ENCODE measurements at regions not wholly inside any gene's neighbourhood (a gene's known extent, or its start where the extent isn't known, plus 50 kb on each side); places are given as distances from the start of the nearest gene placed in this dataset.

DNA sequence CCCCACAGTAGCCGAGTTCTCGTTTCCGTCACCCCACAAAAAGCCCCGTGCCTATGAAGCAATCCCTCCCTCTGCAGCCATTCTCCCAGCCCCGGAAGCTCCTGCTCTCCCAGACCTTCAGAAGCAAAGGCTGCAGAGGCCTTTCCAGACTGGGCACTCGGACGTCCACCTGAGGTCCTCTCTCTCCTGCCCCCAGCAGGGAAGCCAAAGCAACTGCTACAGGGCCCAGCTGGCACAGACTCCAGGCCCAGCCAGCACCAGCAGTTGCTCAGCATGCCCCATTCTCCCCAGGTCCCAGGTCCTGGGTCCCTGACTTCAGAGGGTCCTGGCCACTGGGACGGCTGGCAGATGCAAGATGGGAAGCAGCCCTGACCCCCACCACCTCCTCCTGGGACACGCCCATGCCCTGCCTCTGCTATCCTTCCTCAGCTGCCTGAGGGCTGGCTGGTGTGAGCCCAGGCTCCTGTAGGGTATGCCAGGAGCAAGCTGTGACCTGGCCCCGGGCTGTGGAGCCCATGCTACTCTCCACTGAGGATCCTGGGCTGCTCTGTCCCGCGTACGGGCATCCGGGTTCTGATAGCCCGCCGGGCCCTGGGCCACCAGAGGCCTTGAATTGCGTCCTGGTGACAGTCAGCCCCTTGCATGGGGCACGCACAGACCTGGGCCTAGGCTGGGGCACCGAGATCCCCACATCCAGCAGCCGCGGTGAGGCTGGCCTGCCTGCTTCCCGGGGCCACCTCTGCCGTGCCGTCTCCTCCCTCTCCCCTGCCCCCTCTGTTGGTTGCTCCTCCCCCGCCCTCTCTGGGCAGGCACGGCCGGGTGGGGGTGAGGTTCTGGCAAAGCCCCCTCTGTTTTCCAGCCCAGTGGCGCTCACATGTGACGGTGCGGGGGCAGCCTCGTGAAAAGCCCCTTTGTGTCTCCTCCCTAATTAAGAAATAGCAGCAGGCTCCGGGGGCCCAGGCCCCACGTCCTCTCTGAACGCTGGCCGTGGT, 1310.3 kb downstream of the BRD1 start:
- no peak for DNase-seq

DNA sequence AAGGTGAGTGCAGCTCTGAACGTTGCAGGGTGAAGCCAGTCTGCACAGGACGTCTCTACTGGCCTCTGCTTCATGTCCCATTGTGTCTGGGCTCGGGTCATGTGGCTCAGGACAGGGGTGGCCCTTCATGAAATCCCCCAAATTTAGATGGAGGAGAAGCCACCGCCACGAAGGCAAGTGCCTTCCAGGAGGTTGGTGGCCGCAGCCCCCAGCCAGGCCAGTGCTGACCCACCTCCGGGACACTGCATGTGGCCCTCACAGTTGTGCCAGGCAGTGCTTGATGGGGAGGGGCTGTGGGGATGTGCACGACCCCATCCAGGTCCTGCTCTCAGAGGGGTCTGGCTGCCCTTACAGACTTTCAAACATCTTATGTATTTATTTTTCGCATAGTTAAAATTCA, 1311.1 kb downstream of the BRD1 start:
- no peak for DNase-seq

DNA sequence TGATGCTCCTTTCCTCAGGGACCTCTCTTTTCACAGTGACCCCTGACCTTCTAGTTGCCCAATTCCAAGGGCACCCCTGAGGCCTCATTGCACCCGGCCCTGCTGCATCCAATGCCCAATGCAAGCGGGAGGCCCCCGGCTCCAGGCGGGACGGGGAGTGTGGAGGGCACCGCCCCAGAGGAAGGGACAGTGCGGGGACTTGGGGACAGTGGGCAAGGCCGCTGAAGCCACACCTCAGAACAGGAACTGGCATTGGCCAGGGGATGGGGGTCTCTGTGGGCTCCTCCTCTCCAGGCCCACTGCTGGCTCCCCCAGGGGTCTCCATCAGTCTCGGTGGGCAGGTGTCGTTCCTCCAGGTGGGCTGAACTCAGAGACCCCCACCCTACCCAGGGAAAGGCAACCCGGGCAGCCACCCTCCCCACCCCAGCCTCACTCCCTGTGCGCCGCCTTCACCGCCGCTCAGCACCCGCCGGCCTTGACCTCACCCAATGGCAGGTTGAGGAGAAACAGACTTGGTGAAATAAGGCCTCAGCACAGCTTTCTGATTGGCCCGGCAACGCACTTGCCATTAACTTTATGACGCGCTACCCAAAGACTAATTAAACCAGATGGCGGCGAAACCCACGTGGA, 1312.0 kb downstream of the BRD1 start:
- no peak for DNase-seq

DNA sequence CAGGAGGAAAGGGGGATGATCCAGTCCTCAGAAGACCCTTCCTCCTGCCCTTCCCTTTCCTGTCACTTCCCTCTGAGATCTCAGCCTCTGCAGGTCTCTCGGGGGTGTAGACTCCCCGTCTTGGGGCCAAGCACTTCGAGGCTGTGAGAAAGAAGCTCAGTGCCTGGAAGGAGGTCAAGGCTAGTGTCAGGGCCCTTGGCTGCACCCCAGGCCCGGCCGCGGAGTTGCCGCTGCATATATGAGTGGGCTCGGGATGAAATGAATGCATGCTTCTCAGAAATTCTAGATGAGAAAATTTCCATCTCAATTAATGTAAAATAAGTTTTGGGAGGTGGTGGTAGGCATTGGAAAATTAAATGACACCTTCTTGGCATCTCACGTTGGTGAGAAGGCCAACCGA, 1313.7 kb downstream of the BRD1 start:
- no peak for DNase-seq

DNA sequence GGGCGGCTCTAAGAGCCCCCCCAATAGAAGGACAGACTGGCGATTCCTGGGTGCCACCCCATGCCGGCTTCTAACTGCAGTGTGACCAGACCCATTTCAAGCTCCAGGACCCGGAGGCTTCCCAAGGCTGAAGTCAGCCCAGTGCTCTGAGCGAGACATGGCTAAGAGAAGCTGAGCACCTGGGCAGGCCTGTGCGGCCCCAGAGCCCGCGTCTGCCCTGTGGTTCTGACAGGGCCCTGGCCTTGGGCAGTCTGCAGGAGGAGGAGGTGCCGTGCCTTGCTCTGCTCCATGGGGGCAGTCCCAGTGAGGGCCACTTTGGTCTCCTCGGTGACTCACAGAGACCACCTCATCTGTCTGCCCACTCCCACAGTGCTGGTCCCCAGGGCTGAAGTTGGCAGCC, 1314.2 kb downstream of the BRD1 start:
- no peak for DNase-seq

DNA sequence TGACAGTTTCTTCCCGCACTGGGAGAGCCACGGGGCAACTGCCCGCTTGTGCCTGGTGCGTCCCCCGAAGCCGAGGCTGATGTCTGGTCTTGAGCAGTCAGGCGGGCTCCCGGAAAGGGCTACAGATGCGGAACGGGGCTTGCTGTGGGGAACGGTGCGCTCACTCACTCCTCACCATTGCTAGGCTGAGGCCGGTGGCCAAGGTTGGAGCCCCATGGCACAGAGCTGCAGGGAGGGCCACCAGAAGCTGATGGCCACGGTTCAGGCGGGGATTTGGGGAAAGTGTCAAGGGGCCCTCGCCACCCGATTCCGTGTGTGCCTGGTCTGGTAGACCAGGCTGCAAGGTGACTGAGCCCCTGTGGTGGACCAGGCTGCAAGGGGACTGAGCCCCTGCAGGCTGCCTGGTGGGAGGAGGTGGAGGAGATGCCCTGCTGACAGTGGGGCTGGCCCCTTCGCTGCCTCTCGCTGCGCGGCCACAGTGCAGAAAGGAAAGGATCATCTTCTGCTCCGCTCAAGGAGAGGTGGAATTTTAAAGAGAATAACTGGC, 1315.8 kb downstream of the BRD1 start:
- no peak for DNase-seq

DNA sequence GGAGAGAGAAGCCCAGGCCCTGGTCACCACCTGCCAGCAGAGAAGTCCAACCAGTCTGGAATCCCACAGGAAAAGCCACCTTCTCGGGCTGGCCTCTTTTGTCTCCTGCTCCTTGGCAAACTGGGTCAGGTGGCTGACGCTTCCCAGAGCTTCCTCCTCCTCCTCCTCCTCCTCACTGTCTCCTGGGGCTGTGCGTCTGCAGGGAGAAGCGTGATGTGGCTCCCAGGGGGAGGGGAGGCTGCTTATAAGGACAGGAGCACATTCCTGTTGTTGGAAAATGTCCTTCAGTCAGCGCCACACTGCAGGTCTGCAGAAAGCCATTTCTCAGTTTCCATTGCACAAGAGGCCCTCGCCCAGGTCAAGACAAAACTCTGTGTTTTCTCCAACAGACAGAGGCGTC, 1316.5 kb downstream of the BRD1 start:
- DNase-seq, result no peak

DNA sequence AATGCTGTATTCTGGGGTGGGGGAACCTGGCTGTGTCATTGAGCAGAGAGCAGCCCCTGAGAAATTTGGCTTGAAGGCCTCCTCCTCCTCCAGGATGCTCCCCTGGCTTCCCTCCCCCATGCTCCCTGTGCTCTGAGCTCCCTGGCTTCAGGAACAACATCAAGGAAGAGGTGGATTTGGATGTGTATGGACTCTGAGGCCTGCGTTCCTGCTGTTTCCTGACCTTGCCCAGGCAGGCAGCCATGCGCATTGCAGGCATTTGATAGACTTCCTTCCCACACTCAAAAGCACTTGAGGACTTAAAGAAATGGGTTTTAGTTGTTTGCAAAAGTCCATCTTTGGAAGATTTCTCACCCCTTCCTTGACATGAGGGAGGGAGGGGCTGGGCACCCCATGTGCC, 1317.1 kb downstream of the BRD1 start:
- DNase-seq, result no peak

DNA sequence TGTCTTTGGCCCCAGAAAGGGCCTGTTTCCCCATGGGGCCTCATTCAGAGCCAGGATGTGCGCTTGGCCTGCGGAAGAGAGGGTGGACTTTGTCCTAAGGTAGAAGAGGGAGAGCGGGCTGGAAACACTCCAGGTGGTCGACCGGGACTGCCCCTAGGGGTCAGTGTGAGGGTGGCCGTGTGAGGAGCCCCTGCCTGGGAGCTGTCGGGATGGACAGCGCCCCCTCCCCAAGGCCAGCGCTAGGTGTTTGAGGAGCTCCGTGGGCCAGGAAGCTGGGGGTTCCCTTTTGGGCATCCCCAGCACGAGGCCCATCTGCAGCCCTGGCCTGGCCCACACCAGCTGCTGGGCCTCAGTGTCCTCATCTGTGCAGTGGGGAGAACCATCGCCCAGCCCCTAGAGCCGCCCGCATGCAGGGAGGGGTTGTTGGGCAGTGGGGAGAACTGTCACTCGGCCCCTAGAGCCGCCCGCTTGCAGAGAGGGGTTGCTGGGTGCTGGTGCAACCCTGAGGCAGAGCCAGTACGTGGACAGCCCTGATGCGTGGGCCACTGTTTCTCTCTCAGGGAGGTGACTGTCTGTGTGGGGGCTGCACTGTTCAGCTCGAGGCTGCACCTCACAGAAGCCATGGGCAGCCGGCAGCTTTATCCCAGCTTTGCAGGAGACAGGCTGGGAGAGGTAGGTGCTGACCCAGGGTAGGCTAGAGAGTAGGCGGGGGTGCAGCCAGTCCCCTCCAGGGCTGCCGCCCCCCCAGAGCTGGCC, 1319.9 kb downstream of the BRD1 start:
- no peak for DNase-seq

DNA sequence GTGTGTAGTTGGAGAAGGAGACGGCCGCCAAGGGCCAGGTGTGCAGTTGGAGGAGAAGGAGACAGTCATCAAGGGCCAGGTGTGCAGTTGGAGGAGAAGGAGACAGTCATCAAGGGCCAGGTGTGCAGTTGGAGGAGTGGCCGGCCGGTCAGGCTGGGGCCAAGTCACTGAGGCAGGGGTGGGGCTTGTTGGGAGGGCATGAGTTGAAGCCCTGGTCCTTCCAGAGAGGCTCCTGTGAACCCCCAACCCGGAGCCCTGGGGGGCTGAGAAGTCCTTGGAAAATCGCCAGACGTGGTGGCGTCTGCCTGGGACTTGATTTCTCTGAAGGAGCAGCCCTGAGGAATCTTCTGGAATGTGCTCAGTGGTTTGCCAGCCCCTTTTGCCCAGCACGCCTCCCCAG, 1320.5 kb downstream of the BRD1 start:
- DNase-seq, result no peak

DNA sequence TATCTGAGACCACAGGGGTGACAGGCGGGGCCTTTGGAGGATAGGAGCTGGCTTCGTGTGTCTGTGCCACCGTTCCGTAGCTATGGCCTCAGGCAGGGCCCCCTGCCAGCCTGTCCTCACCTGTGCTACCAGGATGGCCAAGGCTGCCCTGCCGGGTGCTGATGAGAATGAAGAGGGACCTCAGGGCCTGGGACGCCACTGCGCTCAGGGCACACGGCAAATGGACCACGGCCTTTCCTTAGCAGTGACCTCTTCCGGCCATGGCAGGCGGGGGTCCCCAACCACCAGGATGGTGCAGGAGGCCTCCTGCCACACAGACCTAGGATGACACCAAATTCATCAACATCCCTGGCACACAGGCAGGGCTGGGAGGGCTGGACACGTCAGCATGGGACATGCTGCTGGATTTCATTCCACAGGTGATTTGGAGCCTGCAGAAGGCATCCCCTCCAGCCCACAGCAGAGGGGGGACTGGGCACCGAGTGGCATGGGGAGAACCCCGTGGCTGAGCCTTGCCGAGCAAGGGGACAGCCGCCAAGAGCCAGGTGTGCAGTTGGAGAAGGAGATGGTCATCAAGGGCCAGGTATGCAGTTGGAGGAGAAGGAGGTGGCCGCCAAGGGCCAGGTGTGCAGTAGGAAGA, 1321.0 kb downstream of the BRD1 start:
- no peak for DNase-seq

DNA sequence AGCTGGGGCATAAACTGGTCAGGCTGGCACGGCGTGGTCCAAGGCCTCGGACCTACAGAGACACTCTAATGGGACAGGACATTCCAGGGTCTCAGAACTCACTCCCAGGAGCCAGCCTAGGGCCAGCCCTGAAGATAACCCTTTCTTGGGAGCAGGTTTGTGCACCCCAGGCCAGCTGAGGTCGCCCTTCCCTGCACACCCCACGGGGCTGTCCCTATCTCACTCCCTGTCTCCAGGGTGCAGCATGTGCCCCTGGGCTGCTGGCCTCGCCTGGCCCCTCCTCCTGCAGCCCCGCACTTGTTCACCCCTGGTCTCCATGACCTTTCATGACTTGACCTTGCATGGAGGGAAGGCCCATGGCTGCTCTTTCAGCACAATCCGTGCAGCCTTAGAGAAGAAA, 1321.8 kb downstream of the BRD1 start:
- DNase-seq, result no peak

DNA sequence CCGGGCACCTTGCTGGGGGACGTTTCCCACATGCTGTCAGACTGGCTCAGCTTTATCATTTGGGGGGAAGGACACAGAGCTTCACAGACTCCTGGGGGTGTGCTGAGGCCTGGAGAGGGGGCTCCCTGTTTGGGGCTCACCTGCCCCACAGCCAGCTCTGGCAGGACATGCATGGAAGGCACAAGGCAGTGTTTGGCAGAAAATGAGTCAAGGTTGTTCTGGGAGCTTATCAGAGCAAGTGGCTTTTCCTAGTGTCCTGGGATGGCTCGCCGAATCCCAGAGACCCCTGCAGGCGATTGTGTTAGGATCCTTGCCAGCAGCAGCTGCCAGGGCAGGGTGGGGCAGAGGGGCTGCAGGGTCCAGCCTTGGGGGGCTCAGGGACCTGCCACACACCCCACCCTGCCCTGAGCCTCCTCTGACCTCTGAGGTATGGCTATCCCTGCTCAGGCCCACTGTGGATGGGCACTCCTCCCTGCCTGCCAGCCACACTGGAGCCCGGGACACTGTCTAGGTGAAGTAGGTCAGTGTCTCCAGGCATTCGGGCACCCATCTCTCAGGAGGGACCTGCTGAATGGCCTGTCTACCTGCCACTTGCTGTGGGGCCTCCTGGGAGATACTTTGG, 1323.0 kb downstream of the BRD1 start:
- DNase-seq, result no peak

DNA sequence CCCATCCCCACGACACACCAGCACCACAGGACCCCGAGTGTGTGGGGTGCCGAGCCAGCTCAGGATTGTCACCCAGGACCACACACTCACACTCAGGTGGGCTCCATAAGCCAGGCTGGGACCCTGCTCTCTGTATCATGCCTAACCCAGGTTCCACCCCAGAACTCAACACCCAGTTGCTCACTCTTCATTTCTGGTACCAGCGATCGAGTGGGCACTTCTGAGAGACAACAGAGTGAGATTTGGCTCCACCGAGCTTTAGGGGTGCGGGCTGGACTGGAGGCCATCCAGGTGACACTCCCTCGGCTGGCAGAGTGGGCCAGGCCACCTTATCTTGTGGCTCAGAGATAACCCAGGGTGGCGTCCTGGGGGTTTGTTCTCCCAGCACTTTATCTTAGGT, 1323.8 kb downstream of the BRD1 start:
- DNase-seq, result no peak

DNA sequence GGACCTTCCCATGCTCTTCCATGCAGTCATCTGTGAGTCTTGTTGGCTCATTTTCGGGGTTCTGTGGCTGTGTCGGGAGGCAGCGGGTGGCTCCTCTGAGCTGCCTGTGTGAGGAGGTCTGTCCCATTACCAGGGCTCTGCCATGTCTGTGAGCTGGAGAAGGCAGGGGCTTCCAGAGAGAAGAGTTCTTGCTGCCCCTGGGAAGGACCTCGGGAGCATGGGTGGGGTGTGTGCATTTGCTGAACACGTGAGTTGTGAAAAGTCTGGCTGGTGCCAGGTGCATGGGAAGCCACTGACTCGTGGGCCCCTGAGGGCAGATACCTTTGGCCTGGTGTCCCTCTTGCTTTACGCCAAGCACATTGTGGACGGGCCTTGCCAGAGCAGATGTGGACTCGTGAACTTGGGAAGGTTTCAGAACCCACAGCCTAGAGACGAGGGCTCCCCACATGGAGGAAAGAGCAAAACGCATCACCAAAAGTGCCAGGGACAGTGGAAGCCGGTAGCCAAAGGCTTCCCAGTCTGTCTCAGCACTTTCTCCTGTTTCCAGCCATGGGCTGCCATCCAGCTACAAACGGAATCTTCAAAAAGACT, 1324.5 kb downstream of the BRD1 start:
- no peak for DNase-seq

DNA sequence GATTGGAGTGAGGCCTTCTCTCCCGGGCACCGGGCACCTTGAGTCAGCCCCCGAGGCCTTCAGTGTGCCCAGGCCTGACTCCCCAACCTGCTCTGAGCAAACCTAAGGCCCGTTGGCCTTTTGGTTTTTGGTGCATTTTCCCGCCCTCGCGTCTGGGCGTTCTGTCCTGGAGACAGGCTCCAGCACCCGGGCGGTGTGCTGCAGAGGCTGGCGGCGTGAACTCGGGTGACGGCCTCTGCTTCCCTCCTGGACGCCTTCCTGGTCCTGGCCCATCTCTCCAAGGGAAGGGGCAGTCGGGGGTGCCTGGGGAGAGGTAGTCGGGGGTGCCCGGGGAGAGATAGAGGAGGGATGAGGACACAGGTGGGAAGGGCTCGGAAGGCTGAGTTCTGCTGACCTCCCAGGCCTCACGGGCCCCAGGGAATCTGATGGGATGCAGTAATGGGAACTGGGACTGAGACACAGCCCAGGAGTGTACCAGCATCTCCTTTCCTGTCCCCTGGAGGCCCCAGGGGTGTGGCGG, 1326.4 kb downstream of the BRD1 start:
- no peak for DNase-seq

DNA sequence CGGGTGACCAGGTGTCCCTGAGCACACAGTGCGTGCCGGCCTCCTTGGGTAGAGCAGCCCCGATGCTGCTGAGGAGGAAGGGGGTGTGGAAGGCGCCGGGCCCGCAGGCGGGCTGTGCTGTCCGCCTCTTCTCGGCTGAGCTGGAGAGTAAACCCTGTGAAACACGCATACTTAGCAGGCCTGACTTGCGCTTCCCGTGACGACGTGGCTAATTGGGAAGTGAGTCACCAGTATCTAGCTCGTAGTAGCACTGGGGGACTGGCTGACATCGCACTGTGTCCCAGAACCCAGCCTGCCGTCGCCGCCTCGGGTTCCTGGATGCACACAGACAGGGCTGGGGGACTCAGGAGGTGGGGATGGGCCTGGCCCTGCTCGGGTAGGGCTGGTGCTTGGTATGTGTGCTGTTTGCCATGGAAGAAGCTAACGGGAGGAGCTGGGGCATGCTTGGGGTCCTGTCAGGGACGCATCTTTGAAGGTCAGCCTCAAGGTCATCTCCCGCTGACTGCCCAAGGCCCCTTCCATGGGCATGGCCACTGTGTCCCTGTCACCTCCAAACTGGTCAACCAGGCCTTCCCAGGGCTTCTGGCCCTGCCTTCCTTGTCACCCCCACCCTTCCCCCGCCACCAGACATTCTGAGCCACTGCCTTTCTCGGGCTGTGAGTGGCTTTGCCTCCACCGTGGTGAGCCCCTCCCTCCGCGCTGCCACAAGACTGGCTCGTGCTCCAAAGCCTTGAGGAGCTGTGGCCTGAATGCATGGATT, 1327.0 kb downstream of the BRD1 start:
- DNase-seq, result no peak

DNA sequence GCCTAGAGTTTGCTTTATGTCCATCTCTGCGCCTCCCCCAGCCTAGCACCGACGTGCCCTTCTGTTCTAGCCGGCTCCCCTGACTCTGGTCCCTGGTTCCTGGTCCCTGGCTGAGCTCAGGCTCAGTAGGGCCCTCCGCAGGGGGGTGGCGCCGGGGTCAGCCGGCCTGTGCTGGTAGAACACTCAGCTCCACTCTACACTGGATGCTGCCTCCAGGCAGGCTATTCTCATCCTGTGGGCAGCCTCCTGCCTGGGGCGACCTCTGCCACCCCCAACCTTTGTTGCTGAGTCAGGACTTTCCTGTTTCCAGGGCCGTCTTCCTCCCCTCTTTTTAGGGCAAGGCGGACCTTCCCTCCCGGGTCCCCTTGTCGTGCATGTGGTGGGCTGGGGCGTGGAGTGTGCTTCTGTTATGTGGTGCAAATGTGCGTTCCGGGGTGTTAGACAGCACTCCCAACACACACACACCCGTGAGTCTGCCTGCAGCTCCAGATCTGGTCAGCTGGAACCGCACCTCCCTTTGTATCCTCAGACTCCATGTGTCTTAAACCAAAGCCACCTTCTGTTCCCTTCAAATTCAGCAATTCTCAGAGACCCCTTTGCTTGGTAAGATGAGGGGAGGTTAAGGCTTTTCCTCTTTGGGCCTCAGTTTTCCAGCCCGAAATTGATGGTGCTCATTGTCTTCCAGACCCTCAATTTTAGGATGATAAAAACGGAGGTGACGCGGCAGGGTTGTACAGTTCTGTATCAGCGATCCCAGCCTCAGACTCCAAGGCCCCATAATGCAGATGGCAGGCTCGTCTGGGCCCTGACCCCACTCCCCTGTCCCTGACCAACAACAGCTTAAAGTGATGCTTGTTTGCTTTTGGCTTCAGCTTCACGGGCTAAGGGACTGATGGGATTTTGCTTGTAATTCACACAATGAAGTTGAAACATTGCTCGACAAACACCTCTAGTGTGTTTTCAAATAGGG, 1327.9 kb downstream of the BRD1 start:
- DNase-seq, result no peak

DNA sequence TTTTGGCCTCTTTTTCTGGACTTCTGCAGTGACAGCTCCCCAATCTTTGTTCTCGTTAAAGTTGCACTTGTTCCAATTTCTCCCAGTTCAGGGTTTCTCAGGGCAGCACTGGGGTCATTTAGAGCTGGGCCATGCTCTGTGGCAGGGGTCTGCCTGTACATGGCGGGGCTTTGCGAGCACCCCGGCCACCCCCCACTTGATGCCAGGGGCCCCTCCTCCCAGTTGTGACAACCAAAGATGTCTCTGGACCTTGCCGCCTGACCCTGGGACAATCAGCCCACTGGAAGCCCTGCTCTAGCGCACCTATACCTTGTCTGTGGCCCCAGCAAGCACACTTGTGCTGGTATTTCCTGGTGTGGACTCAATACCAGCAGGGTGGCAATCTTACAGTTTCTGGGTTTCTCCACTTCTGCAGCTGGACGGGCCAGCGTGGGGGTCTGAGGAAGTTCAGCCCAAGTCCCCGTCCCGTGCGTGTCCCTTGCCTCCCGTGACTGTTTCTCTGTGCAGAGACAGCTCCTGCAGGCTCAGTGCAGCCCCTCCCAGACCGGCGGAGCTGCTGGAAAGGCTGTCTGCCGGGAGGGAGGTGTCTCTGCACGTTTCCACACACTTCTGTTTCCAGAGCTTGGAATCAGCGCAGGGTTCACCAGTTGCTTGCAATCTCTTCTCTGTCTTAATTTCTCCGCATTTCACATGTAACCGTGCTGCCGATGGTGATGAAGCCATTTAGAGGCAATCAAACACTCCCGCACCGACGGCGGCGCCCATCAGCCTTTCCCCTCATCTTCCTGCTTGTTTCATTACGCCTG, 1328.9 kb downstream of the BRD1 start:
- no peak for DNase-seq

Data from NCI-H1930 (cell line).